SK-N-SH (cell line): ENCODE measurements at regions not wholly inside any gene's neighbourhood (a gene's known extent, or its start where the extent isn't known, plus 50 kb on each side); places are given as distances from the start of the nearest gene placed in this dataset.

ENCODE experiments used
- CTCF ChIA-PET: fragments of 300-600, 350-600 bp; formaldehyde crosslinking; extraction: SDS; loops from one replicate; lab custom pipeline; 2021; lab: Yijun Ruan, JAX
- POLR2A ChIA-PET: fragments of 350-600 bp; sonication (Branson Sonifier 250); formaldehyde crosslinking; extraction: SDS; loops from one replicate; lab custom pipeline; 2020; ENCODE audit warnings: antibody characterized with exemption, inconsistent platforms; lab: Yijun Ruan, JAX
- DNase-seq: peaks from one replicate; pipeline ENCODE4 v3.0.0; 2012
- H2AFZ ChIP-seq: fragments of 200-600 bp; sonication (generic); 2 replicates; pipeline ENCODE4 v1.8.1; 2016; ENCODE audit warnings: antibody characterized with exemption, mild to moderate bottlenecking, low read depth
- H3F3A ChIP-seq: fragments of 200-600 bp; sonication (generic); replicated peaks from 2 replicates; pipeline ENCODE3; 2016; ENCODE audit warnings: antibody characterized with exemption, mild to moderate bottlenecking; ENCODE audit not compliant: insufficient read depth
- H3K27ac ChIP-seq, 2 experiments: fragments of 200-500 bp in 1 of 2; fragments of 200-600 bp in 1 of 2; sonication (Bioruptor generic) in 1 of 2; sonication (generic), shearing (Covaris generic) in 1 of 2; 2 replicates each; pipeline versions ENCODE4 v1.5.1 to v1.6.1; 2014 to 2016; ENCODE audit warnings: low read depth in 2 of 2, inconsistent platforms in 1 of 2, low read length in 1 of 2, mild to moderate bottlenecking in 1 of 2, mixed read lengths in 1 of 2
- H3K27me3 ChIP-seq: fragments of 200-600 bp; sonication (generic), shearing (Covaris generic); 2 replicates; pipeline ENCODE4 v1.6.1; 2016; ENCODE audit warnings: mixed run types; ENCODE audit not compliant: insufficient read depth
- H3K36me3 ChIP-seq, 2 experiments: fragments of 200-500 bp in 1 of 2; fragments of 200-600 bp in 1 of 2; sonication (Bioruptor generic) in 1 of 2; sonication (generic) in 1 of 2; replicated peaks in 1 of 2; 2 replicates each; pipeline versions ENCODE3 to v1.5.1; 2014 to 2016; ENCODE audit warnings: low read length in 1 of 2, mild to moderate bottlenecking in 1 of 2; ENCODE audit not compliant: insufficient read depth in 2 of 2, control insufficient read depth in 1 of 2
- H3K4me1 ChIP-seq, 2 experiments: fragments of 200-500 bp in 1 of 2; fragments of 200-600 bp in 1 of 2; sonication (Bioruptor generic) in 1 of 2; sonication (generic), shearing (Covaris generic) in 1 of 2; 2 replicates each; pipeline versions ENCODE4 v1.5.1 to v1.6.1; 2014 to 2016; ENCODE audit warnings: low read depth in 1 of 2, low read length in 1 of 2, mixed run types in 1 of 2; ENCODE audit not compliant: insufficient read depth in 2 of 2, control insufficient read depth in 1 of 2
- H3K4me2 ChIP-seq: fragments of 200-600 bp; sonication (generic), shearing (Covaris generic); 2 replicates; pipeline ENCODE4 v1.6.1; 2017; ENCODE audit warnings: mixed run types
- H3K4me3 ChIP-seq, 2 experiments: fragments of 200-500 bp in 1 of 2; fragments of 200-600 bp in 1 of 2; sonication (Bioruptor generic) in 1 of 2; sonication (generic), shearing (Covaris generic) in 1 of 2; 2 replicates each; pipeline versions ENCODE4 v1.5.1 to v1.8.1; 2014 to 2016; ENCODE audit warnings: low read depth in 2 of 2, inconsistent platforms in 1 of 2, low read length in 1 of 2, mild to moderate bottlenecking in 1 of 2, mixed read lengths in 1 of 2, moderate library complexity in 1 of 2
- H3K79me2 ChIP-seq: fragments of 200-600 bp; sonication (generic); 2 replicates; pipeline ENCODE4 v1.8.1; 2017; ENCODE audit warnings: mild to moderate bottlenecking; ENCODE audit not compliant: insufficient read depth
- H3K9ac ChIP-seq: fragments of 200-600 bp; sonication (generic); 2 replicates; pipeline ENCODE4 v1.6.1; 2017; ENCODE audit warnings: mixed run types
- H3K9me2 ChIP-seq: fragments of 200-600 bp; sonication (generic); 2 replicates; pipeline ENCODE4 v1.6.1; 2017; ENCODE audit warnings: mixed run types
- H3K9me3 ChIP-seq: fragments of 200-600 bp; sonication (generic); 2 replicates; pipeline ENCODE4 v1.6.1; 2017; ENCODE audit warnings: mixed run types, mild to moderate bottlenecking, moderate library complexity
- H4K20me1 ChIP-seq: fragments of 200-600 bp; sonication (generic); 2 replicates; pipeline ENCODE4 v1.6.1; 2017; ENCODE audit warnings: mild to moderate bottlenecking, mixed run types; ENCODE audit not compliant: insufficient read depth
- CHD2 ChIP-seq: fragments of 150-350 bp; IDR thresholded peaks from 2 replicates; pipeline ENCODE4 v1.6.1; 2018; ENCODE audit warnings: low read length; ENCODE audit not compliant: partially characterized antibody
- EZH2phosphoT487 ChIP-seq: fragments of 200-600 bp; sonication (generic); IDR thresholded peaks from 2 replicates; pipeline ENCODE4 v1.6.1; 2017; ENCODE audit warnings: low read depth, mixed run types, mild to moderate bottlenecking, antibody characterized with exemption, moderate library complexity, borderline replicate concordance
- FOXJ3 ChIP-seq: sonication (generic); formaldehyde crosslinking; IDR thresholded peaks from 2 replicates; pipeline ENCODE4 v1.5.1; 2020; ENCODE audit warnings: mild to moderate bottlenecking, missing genetic modification reagents
- GABPA ChIP-seq: IDR thresholded peaks from 2 replicates; pipeline ENCODE4 v1.4.0; 2012; ENCODE audit warnings: low read depth, mild to moderate bottlenecking
- GATA2 ChIP-seq: sonication (generic); formaldehyde crosslinking; IDR thresholded peaks from 2 replicates; pipeline ENCODE4 v1.5.0; 2020; ENCODE audit warnings: mild to moderate bottlenecking, missing genetic modification reagents
- MEF2A ChIP-seq: IDR thresholded peaks from 2 replicates; pipeline ENCODE4 v1.4.0; 2012; ENCODE audit warnings: low read depth, borderline replicate concordance
- RAD21 ChIP-seq: IDR thresholded peaks from 2 replicates; pipeline ENCODE4 v1.6.1; 2012; ENCODE audit warnings: mild to moderate bottlenecking, low read length
- RCOR1 ChIP-seq: fragments of 150-350 bp; IDR thresholded peaks from 2 replicates; pipeline ENCODE4 v1.6.1; 2017; ENCODE audit warnings: antibody characterized with exemption, low read length
- REST ChIP-seq: IDR thresholded peaks from 2 replicates; pipeline ENCODE4 v1.6.1; 2012; ENCODE audit warnings: mild to moderate bottlenecking, low read depth, low read length, moderate library complexity
- SMC3 ChIP-seq: IDR thresholded peaks from 2 replicates; pipeline ENCODE4 v1.6.1; 2012; ENCODE audit warnings: low read depth, low read length, improper control_type of control experiment
- TCF12 ChIP-seq: IDR thresholded peaks from 2 replicates; pipeline ENCODE4 v1.4.0; 2012
- WGBS: methylation state at CpG from one replicate; pipeline ENCODE4 v1.1.6; 2017; ENCODE audit warnings: low lambda C conversion rate; 5-methylcytosine and 5-hydroxymethylcytosine counted together
- TF ChIP-seq, protein P1 (sequence below): fragments of 200-600 bp; sonication (generic); IDR thresholded peaks from 2 replicates; pipeline ENCODE4 v1.6.1; 2017; ENCODE audit warnings: antibody characterized with exemption, mild to moderate bottlenecking, moderate library complexity
- TF ChIP-seq, protein P2 (sequence below): IDR thresholded peaks from 2 replicates; pipeline ENCODE4 v1.4.0; 2012; ENCODE audit warnings: low read depth

- H3K79me2 ChIP-seq, result no peaks in the 10 kb centered on the region
- H3K4me3 ChIP-seq, result peak overlapping the region in 1 of 2 experiments; percentile 36; a peak in 1 of 4 replicates
- peaks cover 4% of the 10 kb centered on the region; the same call in 1 of the 2 replicates for H3K27me3 ChIP-seq
- H2AFZ ChIP-seq, result peak overlapping the region; percentile 50; the same call in 1 of the 2 replicates
- TF ChIP-seq REST, result no peak
- peak; percentile 47 for TF ChIP-seq SMC3
- TF ChIP-seq GATA2, result no peak
- TF ChIP-seq FOXJ3 (CRISPR knock-in tag), result no peak
- TF ChIP-seq, protein P1, sequence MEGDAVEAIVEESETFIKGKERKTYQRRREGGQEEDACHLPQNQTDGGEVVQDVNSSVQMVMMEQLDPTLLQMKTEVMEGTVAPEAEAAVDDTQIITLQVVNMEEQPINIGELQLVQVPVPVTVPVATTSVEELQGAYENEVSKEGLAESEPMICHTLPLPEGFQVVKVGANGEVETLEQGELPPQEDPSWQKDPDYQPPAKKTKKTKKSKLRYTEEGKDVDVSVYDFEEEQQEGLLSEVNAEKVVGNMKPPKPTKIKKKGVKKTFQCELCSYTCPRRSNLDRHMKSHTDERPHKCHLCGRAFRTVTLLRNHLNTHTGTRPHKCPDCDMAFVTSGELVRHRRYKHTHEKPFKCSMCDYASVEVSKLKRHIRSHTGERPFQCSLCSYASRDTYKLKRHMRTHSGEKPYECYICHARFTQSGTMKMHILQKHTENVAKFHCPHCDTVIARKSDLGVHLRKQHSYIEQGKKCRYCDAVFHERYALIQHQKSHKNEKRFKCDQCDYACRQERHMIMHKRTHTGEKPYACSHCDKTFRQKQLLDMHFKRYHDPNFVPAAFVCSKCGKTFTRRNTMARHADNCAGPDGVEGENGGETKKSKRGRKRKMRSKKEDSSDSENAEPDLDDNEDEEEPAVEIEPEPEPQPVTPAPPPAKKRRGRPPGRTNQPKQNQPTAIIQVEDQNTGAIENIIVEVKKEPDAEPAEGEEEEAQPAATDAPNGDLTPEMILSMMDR, result peak; percentile 83
- TF ChIP-seq, protein P2, sequence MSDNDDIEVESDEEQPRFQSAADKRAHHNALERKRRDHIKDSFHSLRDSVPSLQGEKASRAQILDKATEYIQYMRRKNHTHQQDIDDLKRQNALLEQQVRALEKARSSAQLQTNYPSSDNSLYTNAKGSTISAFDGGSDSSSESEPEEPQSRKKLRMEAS, result no peak
- TF ChIP-seq GABPA, result no peak
- no peak for TF ChIP-seq CHD2
- TF ChIP-seq RCOR1, result no peak
- TF ChIP-seq MEF2A, result no peak
- peak; percentile 80 for TF ChIP-seq RAD21
- no peak for TF ChIP-seq EZH2phosphoT487
- TF ChIP-seq TCF12, result no peak
- ChIA-PET POLR2A (no interaction called here), CTCF (interaction anchor here (0.6 to 6.0 kb wide), 58 partner anchors 8 to 1273 kb away, joined by 3 to 117 read pairs (median 4); no protein-coding TSS in a partner anchor)
- H3F3A ChIP-seq, result no peaks in the 10 kb centered on the region
- no peak overlapping the region for H3K27ac ChIP-seq
- peak; percentile 74 for DNase-seq
- H4K20me1 ChIP-seq, result no peaks in the 10 kb centered on the region
- peaks cover 0 to 8% of the 10 kb centered on the region in 2 experiments; a peak in 1 of 4 replicates for H3K4me1 ChIP-seq
- H3K9me2 ChIP-seq, result no peaks in the 10 kb centered on the region
- H3K36me3 ChIP-seq, result no peaks in the 10 kb centered on the region
- H3K9ac ChIP-seq, result no peak overlapping the region
- peak overlapping the region; percentile 52 for H3K4me2 ChIP-seq
- no peaks in the 10 kb centered on the region for H3K9me3 ChIP-seq
- WGBS, result 15% methylated on average over 16 of the region's 16 CpGs
Measured at GRCh38 chr10:63866075-63866746, 345.0 kb downstream of the REEP3 start.
